Right lobe of liver (tissue), 4 donors: ENCODE measurements at regions not wholly inside any gene's neighbourhood (a gene's known extent, or its start where the extent isn't known, plus 50 kb on each side); places are given as distances from the start of the nearest gene placed in this dataset.

ENCODE experiments used
- CTCF ChIP-seq, 4 donors: fragments of 200-600 bp in 3 of 4; fragments of 450-650 bp in 1 of 4; IDR thresholded peaks; one replicate each; pipeline versions ENCODE4 v1.5.1 to v1.8.0; 2016 to 2022; ENCODE audit warnings: antibody characterized with exemption in 4 of 4, mild to moderate bottlenecking in 2 of 4
- POLR2A ChIP-seq: fragments of 450-650 bp; IDR thresholded peaks from one replicate; pipeline ENCODE4 v1.6.1; 2017; ENCODE audit warnings: antibody characterized with exemption, mild to moderate bottlenecking
- donor health status: DM: no; HTN: no; CAD: no.
- donor health status: DM: no; HTN: no; CAD: no.
- donor health status: DM: no; HTN: yes; CAD: no.

GRCh38 chr5:37996918-37997317 is 157.1 kb upstream of the GDNF start:
- TF ChIP-seq CTCF (IDR thresholded peaks at IDR 0.05): no peak
- no peak for TF ChIP-seq POLR2A
